C4-2B (cell line): ENCODE measurements at regions not wholly inside any gene's neighbourhood (a gene's known extent, or its start where the extent isn't known, plus 50 kb on each side); places are given as distances from the start of the nearest gene placed in this dataset.

Experiments
- ZFX ChIP-seq: fragments of 450-650 bp; IDR thresholded peaks from 2 replicates; pipeline ENCODE4 v1.6.1; 2017
- TF ChIP-seq, protein P1 (sequence below): fragments of 450-650 bp; conservative IDR thresholded peaks from 2 replicates; pipeline ENCODE4 v1.5.1; 2017; ENCODE audit warnings: mild to moderate bottlenecking

- TF ChIP-seq, protein P1, sequence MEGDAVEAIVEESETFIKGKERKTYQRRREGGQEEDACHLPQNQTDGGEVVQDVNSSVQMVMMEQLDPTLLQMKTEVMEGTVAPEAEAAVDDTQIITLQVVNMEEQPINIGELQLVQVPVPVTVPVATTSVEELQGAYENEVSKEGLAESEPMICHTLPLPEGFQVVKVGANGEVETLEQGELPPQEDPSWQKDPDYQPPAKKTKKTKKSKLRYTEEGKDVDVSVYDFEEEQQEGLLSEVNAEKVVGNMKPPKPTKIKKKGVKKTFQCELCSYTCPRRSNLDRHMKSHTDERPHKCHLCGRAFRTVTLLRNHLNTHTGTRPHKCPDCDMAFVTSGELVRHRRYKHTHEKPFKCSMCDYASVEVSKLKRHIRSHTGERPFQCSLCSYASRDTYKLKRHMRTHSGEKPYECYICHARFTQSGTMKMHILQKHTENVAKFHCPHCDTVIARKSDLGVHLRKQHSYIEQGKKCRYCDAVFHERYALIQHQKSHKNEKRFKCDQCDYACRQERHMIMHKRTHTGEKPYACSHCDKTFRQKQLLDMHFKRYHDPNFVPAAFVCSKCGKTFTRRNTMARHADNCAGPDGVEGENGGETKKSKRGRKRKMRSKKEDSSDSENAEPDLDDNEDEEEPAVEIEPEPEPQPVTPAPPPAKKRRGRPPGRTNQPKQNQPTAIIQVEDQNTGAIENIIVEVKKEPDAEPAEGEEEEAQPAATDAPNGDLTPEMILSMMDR, result no peak
- no peak for TF ChIP-seq ZFX
These were observed 197.3 kb upstream of the FAT1 start for GRCh38 chr4:186920992-186921391.
